Esophagus muscularis mucosa (tissue), 4 donors: ENCODE measurements at regions not wholly inside any gene's neighbourhood (a gene's known extent, or its start where the extent isn't known, plus 50 kb on each side); places are given as distances from the start of the nearest gene placed in this dataset.

Source experiments
- DNase-seq: peaks from one replicate; pipeline ENCODE4 v3.0.0-alpha.2; 2017; ENCODE audit errors: extremely low spot score
- H3K27ac ChIP-seq, 4 donors: fragments of 200-600 bp; sonication (generic); replicated peaks in 1 of 4; 1 replicate in 3 of 4; 2 replicates in 1 of 4; pipeline ENCODE4 v1.5.1; 2016 to 2019; ENCODE audit warnings: mild to moderate bottlenecking in 1 of 4
- H3K27me3 ChIP-seq, 4 donors: fragments of 200-600 bp; sonication (generic); one replicate each; pipeline versions ENCODE4 v1.5.1 to v1.6.0; 2016 to 2019
- H3K36me3 ChIP-seq, 4 donors: fragments of 200-600 bp; sonication (generic); one replicate each; pipeline ENCODE4 v1.5.1; 2016 to 2019
- H3K4me1 ChIP-seq, 4 donors: fragments of 200-600 bp; sonication (generic); one replicate each; pipeline ENCODE4 v1.5.1; 2016 to 2019
- H3K4me3 ChIP-seq, 4 donors: fragments of 200-600 bp; sonication (generic); 1 replicate in 2 of 4; 2 replicates in 2 of 4; pipeline ENCODE4 v1.5.1; 2016 to 2019; ENCODE audit warnings: mild to moderate bottlenecking in 4 of 4, moderate library complexity in 1 of 4
- H3K9me3 ChIP-seq, 4 donors: fragments of 200-600 bp; sonication (generic); 1 replicate in 3 of 4; 2 replicates in 1 of 4; pipeline ENCODE4 v1.5.1; 2016 to 2019
- CTCF ChIP-seq, 3 experiments: fragments of 200-600 bp in 2 of 3; fragments of 450-650 bp in 1 of 3; sonication (generic) in 2 of 3; IDR thresholded peaks; one replicate each; pipeline ENCODE4 v1.5.1; 2017 to 2019; ENCODE audit warnings: antibody characterized with exemption in 3 of 3, mild to moderate bottlenecking in 2 of 3, moderate library complexity in 1 of 3
- EP300 ChIP-seq: sonication (generic); formaldehyde crosslinking; IDR thresholded peaks from one replicate; pipeline ENCODE4 v1.6.1; 2017; ENCODE audit warnings: antibody characterized with exemption
- POLR2A ChIP-seq: fragments of 450-650 bp; IDR thresholded peaks from one replicate; pipeline ENCODE4 v1.6.1; 2017; ENCODE audit warnings: antibody characterized with exemption, moderate library complexity, mild to moderate bottlenecking, low read depth
- POLR2AphosphoS5 ChIP-seq, 2 donors: sonication (generic); formaldehyde crosslinking; IDR thresholded peaks; one replicate each; pipeline ENCODE4 v1.6.1; 2017; ENCODE audit warnings: antibody characterized with exemption in 2 of 2
- WGBS: methylation state at CpG from one replicate; pipeline ENCODE4 v1.1.5; 2018; 5-methylcytosine and 5-hydroxymethylcytosine counted together
- intact Hi-C: fragments of 100-400 bp; cut with DNase I; formaldehyde crosslinking; loops from one replicate; pipeline ENCODE4 v1.15.1; 2023

GRCh38 chr12:84553331-84554117, 359.1 kb downstream of the SLC6A15 start:
- Histone ChIP-seq H3K27me3 (no peaks in the 10 kb centered on the region), H3K36me3 (no peaks in the 10 kb centered on the region), H3K9me3 (no peaks in the 10 kb centered on the region), H3K4me3 (no peak overlapping the region), H3K4me1 (no peaks in the 10 kb centered on the region), H3K27ac (no peak overlapping the region)
- WGBS: 96% methylated on average over 5 of the region's 5 CpGs
- intact Hi-C loops: no loop called here
- no peak for DNase-seq
- no peak for TF ChIP-seq CTCF (IDR thresholded peaks at IDR 0.05)
- TF ChIP-seq EP300: no peak
- no peak for TF ChIP-seq POLR2A
- no peak for TF ChIP-seq POLR2AphosphoS5 (IDR thresholded peaks at IDR 0.05)

- WGBS: 96% methylated on average over 1 of the region's 1 CpG
- TF ChIP-seq EP300 (no peak), POLR2A (no peak), CTCF (IDR thresholded peaks at IDR 0.05) (no peak), POLR2AphosphoS5 (IDR thresholded peaks at IDR 0.05) (no peak)
- no peak overlapping the region for H3K4me3 ChIP-seq
- intact Hi-C loops: no loop called here
- no peak for DNase-seq
- no peaks in the 10 kb centered on the region for H3K27me3 ChIP-seq
- no peaks in the 10 kb centered on the region for H3K36me3 ChIP-seq
- H3K27ac ChIP-seq: no peak overlapping the region
- no peaks in the 10 kb centered on the region for H3K4me1 ChIP-seq
- H3K9me3 ChIP-seq: no peaks in the 10 kb centered on the region
These were observed 361.2 kb downstream of the SLC6A15 start for GRCh38 chr12:84551373-84551772.

- H3K27ac ChIP-seq: no peak overlapping the region
- WGBS: 83% methylated on average over 1 of the region's 1 CpG
- intact Hi-C loops: no loop called here
These were observed 362.1 kb downstream of the SLC6A15 start for GRCh38 chr12:84550518-84550917.

GRCh38 chr12:84542289-84542688, 370.3 kb downstream of the SLC6A15 start:
- Histone ChIP-seq H3K27ac (no peak overlapping the region), H3K4me3 (no peak overlapping the region), H3K36me3 (no peaks in the 10 kb centered on the region), H3K9me3 (no peaks in the 10 kb centered on the region), H3K4me1 (no peaks in the 10 kb centered on the region), H3K27me3 (no peaks in the 10 kb centered on the region)
- no peak for DNase-seq
- intact Hi-C loops: no loop called here
- no peak for TF ChIP-seq POLR2A
- TF ChIP-seq POLR2AphosphoS5 (IDR thresholded peaks at IDR 0.05): no peak
- TF ChIP-seq CTCF (IDR thresholded peaks at IDR 0.05): no peak
- no peak for TF ChIP-seq EP300

More at GRCh38 chr12:84550518-84550917, 362.1 kb downstream of the SLC6A15 start:
- no peaks in the 10 kb centered on the region for H3K36me3 ChIP-seq
- no peak overlapping the region for H3K4me3 ChIP-seq
- no peak for TF ChIP-seq EP300
- TF ChIP-seq POLR2A: no peak
- TF ChIP-seq CTCF (IDR thresholded peaks at IDR 0.05): no peak
- no peak for TF ChIP-seq POLR2AphosphoS5 (IDR thresholded peaks at IDR 0.05)
- DNase-seq: no peak
- H3K4me1 ChIP-seq: no peaks in the 10 kb centered on the region
- H3K27me3 ChIP-seq: no peaks in the 10 kb centered on the region
- H3K9me3 ChIP-seq: no peaks in the 10 kb centered on the region

GRCh38 chr12:84537666-84538065, 374.9 kb downstream of the SLC6A15 start:
- TF ChIP-seq EP300: no peak
- TF ChIP-seq POLR2AphosphoS5 (IDR thresholded peaks at IDR 0.05): no peak
- no peak for TF ChIP-seq POLR2A
- no peak for TF ChIP-seq CTCF (IDR thresholded peaks at IDR 0.05)
- WGBS: 84% methylated on average over 1 of the region's 1 CpG
- DNase-seq: no peak
- no peak overlapping the region for H3K27ac ChIP-seq
- H3K9me3 ChIP-seq: no peaks in the 10 kb centered on the region
- no peaks in the 10 kb centered on the region for H3K4me1 ChIP-seq
- intact Hi-C loops: no loop called here
- no peaks in the 10 kb centered on the region for H3K36me3 ChIP-seq
- no peaks in the 10 kb centered on the region for H3K27me3 ChIP-seq
- H3K4me3 ChIP-seq: no peak overlapping the region
